HEK293 (cell line): ENCODE measurements at regions not wholly inside any gene's neighbourhood (a gene's known extent, or its start where the extent isn't known, plus 50 kb on each side); places are given as distances from the start of the nearest gene placed in this dataset.

Source experiments
- CTCF ChIP-seq: fragments of 450-650 bp; formaldehyde crosslinking; IDR thresholded peaks from 2 replicates; pipeline ENCODE4 v1.5.1; 2016; ENCODE audit warnings: missing biosample characterization, missing genetic modification characterization
- HOXC10 ChIP-seq: sonication (generic); formaldehyde crosslinking; IDR thresholded peaks from 2 replicates; pipeline ENCODE4 v1.8.1; 2023; ENCODE audit warnings: mild to moderate bottlenecking, missing genetic modification reagents
- MEIS1 ChIP-seq: sonication (generic); formaldehyde crosslinking; IDR thresholded peaks from 2 replicates; pipeline ENCODE4 v1.8.1; 2022; ENCODE audit warnings: missing genetic modification reagents, mild to moderate bottlenecking, borderline replicate concordance
- PRDM4 ChIP-seq: fragments of 450-650 bp; formaldehyde crosslinking; IDR thresholded peaks from 2 replicates; pipeline ENCODE4 v1.5.1; 2017; ENCODE audit warnings: missing biosample characterization, missing genetic modification characterization
- ZBTB49 ChIP-seq: fragments of 450-650 bp; formaldehyde crosslinking; IDR thresholded peaks from 2 replicates; pipeline ENCODE4 v1.5.1; 2016; ENCODE audit warnings: missing biosample characterization, missing genetic modification characterization, low read depth
- ZBTB8A ChIP-seq: fragments of 450-650 bp; formaldehyde crosslinking; IDR thresholded peaks from 2 replicates; pipeline ENCODE4 v1.5.1; 2016; ENCODE audit warnings: missing biosample characterization, missing genetic modification characterization
- ZNF138 ChIP-seq: fragments of 450-650 bp; formaldehyde crosslinking; IDR thresholded peaks from 2 replicates; pipeline ENCODE4 v1.5.1; 2016; ENCODE audit warnings: missing biosample characterization, missing genetic modification characterization, borderline replicate concordance
- ZNF274 ChIP-seq, 2 experiments: fragments of 200-500 bp in 1 of 2; fragments of 450-650 bp in 1 of 2; sonication (Bioruptor generic) in 1 of 2; formaldehyde crosslinking in 1 of 2; IDR thresholded peaks; 2 replicates each; pipeline versions ENCODE4 v1.5.1 to v1.6.1; 2014 to 2016; ENCODE audit warnings: borderline replicate concordance in 1 of 2, inconsistent platforms in 1 of 2, low read length in 1 of 2, missing biosample characterization in 1 of 2, missing genetic modification characterization in 1 of 2
- ZNF280D ChIP-seq: fragments of 450-650 bp; formaldehyde crosslinking; IDR thresholded peaks from 2 replicates; pipeline ENCODE4 v1.5.1; 2016; ENCODE audit warnings: missing biosample characterization, missing genetic modification characterization
- ZNF292 ChIP-seq: fragments of 450-650 bp; formaldehyde crosslinking; IDR thresholded peaks from 2 replicates; pipeline ENCODE4 v1.5.1; 2016; ENCODE audit warnings: low read depth, missing biosample characterization, missing genetic modification characterization, borderline replicate concordance
- ZNF664 ChIP-seq: fragments of 450-650 bp; formaldehyde crosslinking; IDR thresholded peaks from 2 replicates; pipeline ENCODE4 v1.5.1; 2016; ENCODE audit warnings: missing biosample characterization, missing genetic modification characterization
- ZSCAN30 ChIP-seq: fragments of 450-650 bp; IDR thresholded peaks from 2 replicates; pipeline ENCODE4 v1.5.1; 2018; ENCODE audit warnings: missing biosample characterization, mild to moderate bottlenecking, missing genetic modification characterization, moderate library complexity
- ZSCAN5A ChIP-seq: fragments of 450-650 bp; formaldehyde crosslinking; IDR thresholded peaks from 2 replicates; pipeline ENCODE4 v1.5.1; 2016; ENCODE audit warnings: missing biosample characterization, missing genetic modification characterization

- TF ChIP-seq ZNF274 (IDR thresholded peaks at IDR 0.05; ENCODE audit: low read length) (no peak), ZNF274 (tag by site-specific recombination; IDR thresholded peaks at IDR 0.05; ENCODE audit: borderline replicate concordance) (no peak), ZNF280D (no peak), ZBTB49 (no peak), ZNF292 (tag by site-specific recombination) (no peak), CTCF (tag by site-specific recombination) (no peak), PRDM4 (no peak), MEIS1 (no peak), ZSCAN30 (tag by site-specific recombination) (no peak), ZBTB8A (tag by site-specific recombination) (no peak), ZNF138 (no peak), HOXC10 (CRISPR knock-in tag) (no peak), ZNF664 (tag by site-specific recombination) (no peak), ZSCAN5A (tag by site-specific recombination) (no peak)
Observed at GRCh38 chr3:103873897-103874545, 1439.2 kb downstream of the ZPLD1 start.
